HG03175 (cell line): ENCODE measurements at regions not wholly inside any gene's neighbourhood (a gene's known extent, or its start where the extent isn't known, plus 50 kb on each side); places are given as distances from the start of the nearest gene placed in this dataset.
A peak's percentile ranks its signal among the peaks of the same experiment; 100 is the strongest.
"Not testable (repeated sequence)": the region's sequence is repeated elsewhere in the genome, so short reads cannot be mapped to it uniquely, and the experiment has no call there.

Experiments
- ATAC-seq: cut with Tn5 transposase; IDR thresholded peaks from one replicate; pipeline ENCODE4 v1.9.1; 2021; ENCODE audit warnings: mild to moderate bottlenecking, moderate library complexity; ENCODE audit not compliant: unreplicated experiment

DNA sequence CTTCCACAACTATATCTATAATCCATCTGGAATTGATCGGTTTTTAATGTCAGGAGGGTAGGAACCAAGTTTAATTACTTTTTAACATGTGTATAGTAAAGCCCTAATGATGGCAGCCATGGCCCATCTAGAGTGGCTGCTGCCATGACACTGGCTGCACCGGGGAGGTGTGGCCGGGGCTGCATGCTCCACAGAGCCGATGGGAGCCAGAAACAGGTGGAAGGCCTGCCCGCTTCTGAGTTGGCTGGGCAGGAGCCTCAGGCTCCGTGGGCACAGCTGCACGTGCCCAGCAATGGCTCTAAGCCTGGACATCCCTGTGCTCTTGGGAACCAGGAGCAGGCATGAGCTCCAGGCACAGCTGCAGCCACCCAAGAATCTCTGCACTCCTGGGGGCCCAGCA, 73.0 kb downstream of the GBP6 start:
- no peak for ATAC-seq

DNA sequence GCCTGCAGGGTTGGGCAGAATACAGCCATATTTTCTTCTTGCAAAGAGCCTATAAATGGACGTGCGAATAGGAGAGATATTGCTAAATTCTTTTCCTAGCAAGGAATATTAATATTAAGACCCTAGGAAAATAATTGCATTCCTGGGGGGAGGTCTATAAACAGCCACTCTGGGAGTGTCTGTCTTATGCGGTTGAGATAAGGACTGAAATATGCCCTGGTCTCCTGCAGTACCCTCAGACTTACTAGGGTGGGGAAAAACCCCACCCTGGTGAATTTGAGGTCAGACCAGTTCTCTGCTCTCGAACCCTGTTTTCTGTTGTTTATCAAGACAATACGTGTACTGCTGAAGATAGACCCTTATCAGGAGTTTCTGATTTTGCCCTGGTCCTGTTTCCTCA, 74.4 kb downstream of the GBP6 start:
- not testable (repeated sequence) for ATAC-seq

DNA sequence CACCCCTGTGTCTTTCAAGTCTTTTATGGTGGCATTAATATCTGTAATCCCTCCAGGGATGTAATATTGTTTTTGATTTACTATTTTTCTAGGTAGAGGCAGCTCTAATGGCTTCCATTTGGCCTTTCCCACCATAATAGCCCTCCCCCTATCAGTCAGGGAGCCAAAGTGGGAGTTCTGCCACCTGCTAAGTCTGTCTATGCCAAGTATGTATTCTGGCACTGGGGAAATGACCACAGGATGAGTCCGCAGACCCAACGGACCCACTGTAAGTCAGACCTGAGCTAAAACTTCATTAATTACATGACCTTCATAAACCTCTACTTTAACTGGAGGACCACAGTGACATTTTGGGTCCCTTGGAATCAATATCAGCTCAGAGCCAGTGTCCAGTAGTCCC, 77.1 kb downstream of the GBP6 start:
- no peak for ATAC-seq

DNA sequence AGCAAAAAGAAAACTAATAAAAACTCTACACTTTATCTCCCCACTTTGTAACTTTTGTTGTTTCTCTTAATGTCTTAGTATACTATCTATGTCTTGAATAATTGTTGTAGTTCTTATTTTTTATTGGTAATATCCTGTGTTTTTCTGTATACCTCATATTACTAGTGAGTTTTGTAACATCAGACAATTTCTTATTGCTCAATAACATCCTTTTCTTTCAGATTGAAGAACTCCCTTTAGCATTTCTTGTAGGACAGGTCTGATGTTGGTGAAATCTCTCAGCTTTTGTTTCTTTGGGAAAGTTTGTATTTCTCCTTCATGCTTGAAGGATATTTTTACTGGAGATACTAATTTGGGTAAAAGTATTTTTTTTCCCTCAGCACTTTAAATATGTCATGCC, 79.8 kb upstream of the LRRC8B start:
- ATAC-seq, result no peak

DNA sequence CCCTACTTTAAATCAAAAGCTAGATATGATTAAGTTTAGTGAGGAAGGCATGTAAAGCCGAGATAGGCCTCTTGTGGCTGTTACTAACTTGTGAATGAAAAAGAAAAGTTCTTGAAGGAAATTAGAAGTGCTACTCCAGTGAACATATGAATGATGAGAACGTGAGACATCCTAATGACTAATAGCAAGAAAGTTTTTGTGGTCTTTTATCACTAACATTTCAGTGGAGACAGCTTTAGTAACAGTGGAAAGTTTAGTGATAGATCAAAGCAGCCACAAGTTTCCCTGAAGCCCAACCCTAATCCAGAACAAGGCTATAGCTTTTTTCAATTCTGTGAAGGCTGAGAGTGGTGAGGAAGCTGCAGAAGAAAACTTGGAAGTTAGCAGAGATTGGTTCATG, 73.6 kb upstream of the LRRC8B start:
- peak; percentile 61 for ATAC-seq

DNA sequence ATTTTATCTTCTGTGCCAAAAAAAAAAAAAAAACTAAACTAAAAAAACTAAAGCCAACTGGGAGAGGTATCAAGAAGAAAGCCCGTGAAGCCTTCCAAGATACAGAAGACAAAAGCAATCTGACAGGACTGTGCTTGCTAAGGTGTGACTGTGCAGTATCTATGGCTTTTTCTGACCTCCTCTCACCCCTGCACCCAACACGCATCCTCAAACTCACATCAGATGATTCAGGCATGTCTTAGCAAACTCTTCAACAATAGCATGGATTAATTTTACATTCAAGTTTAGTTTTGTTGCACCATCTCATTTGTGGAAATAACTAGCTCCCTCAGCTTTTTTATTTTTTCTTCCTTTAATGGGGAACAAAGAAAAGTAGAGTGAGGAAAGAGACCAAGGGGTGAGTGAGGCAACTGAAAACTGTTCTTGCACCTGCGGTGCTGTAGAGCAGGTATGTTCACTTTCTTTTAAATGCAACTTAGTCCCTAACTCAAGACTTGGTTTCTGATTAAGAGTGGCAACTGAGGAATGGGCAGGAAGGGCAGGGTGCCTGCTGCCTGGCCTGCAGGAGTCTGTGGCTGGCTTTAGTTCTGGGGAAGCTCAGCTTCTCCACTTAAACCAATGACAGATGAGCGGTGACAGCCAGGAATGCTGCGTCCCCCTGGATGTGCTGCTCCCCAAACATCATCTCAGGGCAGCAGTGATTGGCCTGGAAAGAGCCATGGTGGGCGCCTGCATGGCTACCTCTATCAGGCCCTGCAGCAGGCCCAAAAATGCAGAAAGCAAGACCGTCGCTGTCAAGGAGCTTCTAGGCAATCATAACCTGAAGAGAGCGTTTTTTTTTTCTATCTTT, 71.3 kb upstream of the LRRC8B start:
- no peak for ATAC-seq

DNA sequence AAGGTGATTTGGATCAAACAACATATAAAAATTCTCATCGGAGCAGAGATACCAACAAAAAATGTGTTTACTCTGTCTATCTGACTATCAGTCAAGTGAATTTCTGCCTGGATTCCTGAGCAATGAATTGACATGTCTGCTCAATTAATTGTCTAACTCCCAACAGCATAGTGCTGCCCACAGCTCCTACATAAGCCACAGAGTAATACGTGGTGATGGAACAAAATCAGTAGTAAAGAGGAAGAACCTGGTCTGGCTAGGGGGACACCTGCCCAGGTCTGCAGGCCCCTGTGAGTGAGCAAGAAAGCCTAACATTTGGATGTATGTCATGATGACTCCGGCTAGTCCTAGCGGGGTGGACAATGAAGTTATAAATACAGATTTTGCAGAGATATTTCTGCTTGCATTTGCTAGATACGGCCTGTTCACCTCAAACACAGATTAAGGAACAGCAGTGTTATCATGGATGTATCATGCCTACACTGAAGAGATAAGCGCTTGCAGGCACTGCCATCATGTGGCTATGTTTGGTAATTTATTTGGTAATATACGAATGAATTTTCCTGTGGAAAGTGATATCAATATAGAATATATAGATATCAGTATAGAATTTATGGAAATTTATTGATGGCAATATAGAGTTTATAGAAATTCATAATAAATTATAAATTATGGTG, 69.6 kb upstream of the LRRC8B start:
- ATAC-seq, result peak; percentile 60

DNA sequence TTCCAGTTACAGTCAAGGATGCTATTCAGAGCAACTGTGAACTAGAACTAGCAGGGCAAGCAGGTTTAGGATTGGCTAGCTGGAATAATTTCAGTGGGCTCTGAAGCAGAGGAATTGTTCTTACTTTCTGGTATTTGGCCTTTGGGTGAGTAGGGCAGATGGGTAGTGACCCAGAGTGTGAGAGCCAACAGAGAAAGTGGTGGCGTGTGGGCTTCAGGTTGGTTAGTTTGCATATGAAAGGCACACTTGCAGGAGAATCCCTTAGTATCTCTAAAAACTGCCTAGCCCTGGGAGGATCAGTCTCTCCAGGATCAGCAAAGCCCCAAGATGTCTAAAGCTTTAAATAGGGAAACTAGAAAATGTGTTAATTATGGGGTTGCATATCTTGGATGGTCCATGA, 67.6 kb upstream of the LRRC8B start:
- no peak for ATAC-seq

DNA sequence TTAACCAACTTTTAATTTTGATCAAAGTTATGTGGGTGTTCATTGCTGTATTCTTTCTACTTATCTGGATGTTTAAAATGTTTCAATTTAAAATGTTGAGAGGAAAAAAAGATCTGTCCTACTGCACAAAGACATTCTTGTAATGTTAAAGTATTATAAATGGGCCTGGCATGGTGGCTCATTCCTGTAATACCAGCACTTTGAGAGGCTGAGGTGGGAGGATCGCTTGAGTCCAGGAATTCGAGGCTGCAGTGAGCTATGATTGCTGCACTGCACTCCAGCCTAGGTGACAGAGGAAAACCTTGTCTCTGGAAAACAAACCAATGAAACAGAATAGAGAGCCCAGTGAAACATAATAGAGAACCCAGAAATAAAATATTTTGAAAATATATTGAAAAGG, 65.5 kb upstream of the LRRC8B start:
- no peak for ATAC-seq

DNA sequence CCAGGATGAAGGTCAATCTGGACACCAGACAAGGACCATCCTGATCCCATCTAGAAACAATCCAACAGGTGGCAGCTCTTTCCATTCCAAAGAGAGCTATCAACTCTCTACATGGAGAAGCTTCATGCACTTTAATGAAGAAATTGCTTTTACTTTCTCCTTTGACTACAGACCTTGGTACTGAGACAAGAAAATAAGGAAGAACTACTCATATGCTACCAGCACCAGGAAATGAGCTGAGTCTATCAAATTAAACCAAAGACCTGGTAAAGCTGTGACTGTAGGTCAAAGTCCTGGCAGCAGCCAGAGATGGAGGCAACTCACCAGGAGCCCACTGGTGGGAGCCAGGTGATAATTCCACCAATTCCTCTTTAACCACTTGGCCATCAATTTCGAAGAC, 64.3 kb upstream of the LRRC8B start:
- ATAC-seq, result no peak

DNA sequence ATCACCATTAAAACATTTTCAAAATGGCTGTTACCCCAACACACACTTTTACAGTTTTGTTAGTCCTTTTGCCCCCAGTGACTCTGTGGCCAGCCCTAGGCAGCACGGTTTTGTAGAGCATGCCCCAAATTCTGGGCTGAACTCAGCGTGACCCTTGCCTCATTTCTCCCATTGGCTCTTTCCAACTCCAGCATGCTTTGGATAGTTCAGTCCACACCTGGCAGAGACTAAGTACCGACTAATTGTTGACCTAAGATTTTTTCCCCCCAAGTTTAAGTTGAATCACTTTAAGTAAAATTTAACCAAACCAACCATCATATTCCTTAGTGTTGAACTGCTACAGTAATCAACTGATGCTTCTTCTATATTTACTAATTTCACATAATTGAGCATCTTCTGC, 62.4 kb upstream of the LRRC8B start:
- no peak for ATAC-seq

DNA sequence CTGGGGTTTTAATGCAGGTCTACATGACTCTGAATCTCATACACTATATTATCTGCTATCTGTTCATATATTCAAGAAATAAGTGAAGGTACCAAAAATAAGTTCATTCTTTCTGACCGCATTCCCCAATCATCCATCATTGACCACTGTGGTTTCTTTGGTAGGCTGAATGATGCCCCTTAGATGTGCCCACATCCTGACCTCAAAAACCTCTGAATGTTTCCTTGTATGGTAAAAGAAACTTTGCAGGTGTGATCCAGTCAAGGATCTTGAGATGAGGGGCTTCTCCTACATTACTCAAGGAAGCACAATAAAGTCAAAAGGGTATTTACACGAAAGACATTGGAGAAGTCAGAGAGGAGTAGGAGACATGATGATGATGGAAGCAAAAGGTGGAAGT, 60.6 kb upstream of the LRRC8B start:
- ATAC-seq, result no peak

DNA sequence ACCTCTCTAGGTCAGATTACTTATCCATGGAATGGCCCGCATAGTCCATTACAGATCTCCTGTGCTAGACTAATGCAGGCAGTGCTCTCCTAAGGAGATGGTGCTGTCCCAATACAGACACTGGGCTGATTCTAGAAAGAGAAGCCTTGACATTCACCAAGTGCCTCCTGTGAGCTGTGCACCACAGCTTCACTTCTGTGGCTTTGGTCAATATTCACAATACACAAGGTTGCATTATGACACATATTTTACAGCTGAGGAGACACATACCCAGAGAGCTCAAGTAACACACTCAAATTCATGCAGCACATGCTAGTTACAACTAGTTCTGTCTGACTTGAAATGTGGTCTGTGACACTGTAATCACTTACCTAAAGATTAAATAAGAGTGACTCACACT, 59.4 kb upstream of the LRRC8B start:
- peak; percentile 75 for ATAC-seq

DNA sequence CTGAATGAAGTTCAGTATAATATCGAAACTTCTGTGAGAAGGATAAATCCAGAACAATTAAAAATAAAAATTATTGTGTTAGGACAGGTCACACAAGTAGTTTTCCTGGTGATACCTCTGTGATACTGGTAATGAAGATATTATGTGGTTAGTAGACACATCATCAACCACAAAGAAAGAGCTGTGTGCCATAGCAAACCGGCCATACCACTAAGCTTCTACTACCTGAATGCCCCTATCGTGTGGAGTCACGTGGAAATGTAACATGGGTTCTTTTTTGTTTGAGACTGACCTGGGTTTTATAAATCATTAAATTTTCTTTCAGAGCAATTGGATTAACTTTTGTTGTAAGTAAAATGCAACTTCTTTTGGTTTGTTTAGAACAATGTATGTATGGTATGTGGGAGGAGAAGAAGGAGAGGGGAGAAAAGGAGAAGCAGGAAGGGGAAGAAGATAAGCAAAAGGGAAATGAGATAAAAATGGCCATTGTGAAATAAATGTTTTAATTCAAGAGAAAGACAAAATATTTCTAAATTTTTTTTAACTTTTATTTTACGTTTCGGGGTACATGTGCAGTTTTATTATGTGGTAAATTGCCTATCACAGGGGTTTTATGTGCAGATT, 58.2 kb upstream of the LRRC8B start:
- ATAC-seq, result no peak

DNA sequence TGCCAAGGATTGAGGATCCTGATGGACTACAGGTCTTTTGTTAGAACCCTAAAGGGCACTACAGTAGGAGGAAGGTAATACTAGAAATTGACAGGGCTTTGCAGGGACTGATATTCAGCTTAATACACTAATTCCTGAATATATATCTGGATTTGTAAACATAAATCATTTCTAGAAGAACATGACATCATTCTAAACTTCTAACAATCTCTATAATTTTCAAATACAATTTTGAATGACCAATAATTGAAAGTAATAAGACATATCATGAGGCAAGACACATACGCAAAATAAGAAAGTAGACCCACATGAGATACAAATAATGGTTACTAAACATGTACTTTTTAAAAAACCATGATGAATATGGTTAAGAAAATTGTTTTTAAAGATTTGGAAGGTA, 52.4 kb upstream of the LRRC8B start:
- no peak for ATAC-seq

DNA sequence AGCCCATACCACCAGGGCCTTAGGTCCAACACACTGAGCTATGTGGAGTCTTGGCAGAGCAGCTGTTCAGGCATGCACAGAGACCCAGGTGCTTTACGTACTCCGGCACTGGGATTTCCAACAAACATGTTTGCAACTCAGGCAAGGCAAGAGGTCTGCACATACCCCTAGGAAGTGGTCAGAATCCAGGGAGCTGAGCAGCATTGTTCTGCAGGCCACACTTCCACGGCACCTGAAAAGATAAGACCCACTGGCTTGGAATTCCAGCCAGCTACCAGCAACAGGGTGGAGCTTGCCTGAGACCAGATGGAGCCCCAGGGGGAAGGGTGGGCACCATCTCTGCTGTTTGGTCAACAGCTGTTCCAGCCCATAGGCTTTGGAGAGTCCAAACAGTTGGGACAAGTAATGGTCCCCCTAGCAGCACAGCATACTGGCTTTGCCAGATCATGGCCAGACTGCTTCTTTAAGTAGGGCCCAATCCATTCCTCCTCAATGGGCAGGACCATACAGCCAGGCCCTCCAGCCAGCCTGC, 51.7 kb upstream of the LRRC8B start:
- no peak for ATAC-seq
